Fibroblast of the aortic adventitia (primary cell): ENCODE measurements at regions not wholly inside any gene's neighbourhood (a gene's known extent, or its start where the extent isn't known, plus 50 kb on each side); places are given as distances from the start of the nearest gene placed in this dataset.

Experiments
- DNase-seq: peaks from one replicate; pipeline ENCODE4 v3.0.0-alpha.2; 2010; ENCODE audit warnings: low read depth
- H3K4me3 ChIP-seq: 2 replicates; pipeline ENCODE4 v1.5.1; 2011; ENCODE audit warnings: low read depth, mild to moderate bottlenecking, control low read depth, low read length, moderate library complexity
- TF ChIP-seq, protein P1 (sequence below): IDR thresholded peaks from 2 replicates; pipeline ENCODE4 v1.5.1; 2011; ENCODE audit warnings: mild to moderate bottlenecking, low read length, control low read depth, inconsistent platforms; ENCODE audit not compliant: insufficient read depth

GRCh38 chr1:114224196-114224907 lies 70.7 kb upstream of the SYT6 start:
- no peak overlapping the region for H3K4me3 ChIP-seq
- TF ChIP-seq, protein P1, sequence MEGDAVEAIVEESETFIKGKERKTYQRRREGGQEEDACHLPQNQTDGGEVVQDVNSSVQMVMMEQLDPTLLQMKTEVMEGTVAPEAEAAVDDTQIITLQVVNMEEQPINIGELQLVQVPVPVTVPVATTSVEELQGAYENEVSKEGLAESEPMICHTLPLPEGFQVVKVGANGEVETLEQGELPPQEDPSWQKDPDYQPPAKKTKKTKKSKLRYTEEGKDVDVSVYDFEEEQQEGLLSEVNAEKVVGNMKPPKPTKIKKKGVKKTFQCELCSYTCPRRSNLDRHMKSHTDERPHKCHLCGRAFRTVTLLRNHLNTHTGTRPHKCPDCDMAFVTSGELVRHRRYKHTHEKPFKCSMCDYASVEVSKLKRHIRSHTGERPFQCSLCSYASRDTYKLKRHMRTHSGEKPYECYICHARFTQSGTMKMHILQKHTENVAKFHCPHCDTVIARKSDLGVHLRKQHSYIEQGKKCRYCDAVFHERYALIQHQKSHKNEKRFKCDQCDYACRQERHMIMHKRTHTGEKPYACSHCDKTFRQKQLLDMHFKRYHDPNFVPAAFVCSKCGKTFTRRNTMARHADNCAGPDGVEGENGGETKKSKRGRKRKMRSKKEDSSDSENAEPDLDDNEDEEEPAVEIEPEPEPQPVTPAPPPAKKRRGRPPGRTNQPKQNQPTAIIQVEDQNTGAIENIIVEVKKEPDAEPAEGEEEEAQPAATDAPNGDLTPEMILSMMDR = no peak
- DNase-seq = peak; percentile 30

GRCh38 chr1:114222920-114223319 lies 69.3 kb upstream of the SYT6 start:
- H3K4me3 ChIP-seq = no peak overlapping the region
- TF ChIP-seq, protein P1 = no peak

GRCh38 chr1:114219172-114219868 lies 65.7 kb upstream of the SYT6 start:
- TF ChIP-seq, protein P1 = peak; percentile 38
- peak overlapping the region; percentile 37 for H3K4me3 ChIP-seq
- DNase-seq = peak; percentile 35

More at GRCh38 chr1:114222920-114223319, 69.3 kb upstream of the SYT6 start:
- no peak for DNase-seq

- no peak overlapping the region for H3K4me3 ChIP-seq
- DNase-seq = peak; percentile 20
- TF ChIP-seq, protein P1 = no peak
These were observed 64.9 kb upstream of the SYT6 start for GRCh38 chr1:114218361-114219171.

GRCh38 chr1:114216431-114217173 lies 62.9 kb upstream of the SYT6 start:
- no peak overlapping the region for H3K4me3 ChIP-seq
- no peak for DNase-seq
- TF ChIP-seq, protein P1 = no peak

DNA sequence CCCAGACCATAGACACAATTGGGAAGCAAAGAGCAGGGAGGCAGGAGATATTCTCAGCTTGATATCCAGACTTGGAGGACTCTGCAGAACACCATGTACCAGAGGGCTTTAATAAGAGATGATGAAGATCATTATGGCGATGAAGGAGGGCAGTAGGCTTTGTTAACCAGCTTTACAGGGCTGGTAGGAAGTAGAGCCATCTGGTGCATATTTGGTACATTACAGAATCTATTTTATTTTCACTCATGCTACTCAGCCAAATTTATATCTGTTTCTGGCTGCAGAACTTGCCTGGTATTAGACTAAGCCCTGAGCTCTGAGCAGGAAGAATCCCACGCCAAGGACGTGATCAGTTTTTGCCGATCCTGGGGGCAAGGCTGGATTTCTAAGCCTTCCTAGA lies 61.8 kb upstream of the SYT6 start:
- DNase-seq = peak; percentile 29
- no peak overlapping the region for H3K4me3 ChIP-seq
- TF ChIP-seq, protein P1 = peak; percentile 5
